Duodenal mucosa (tissue), 2 donors: ENCODE measurements at regions not wholly inside any gene's neighbourhood (a gene's known extent, or its start where the extent isn't known, plus 50 kb on each side); places are given as distances from the start of the nearest gene placed in this dataset.
A peak's percentile ranks its signal among the peaks of the same experiment; 100 is the strongest.

ENCODE experiments used
- H3K27ac ChIP-seq: one replicate; pipeline ENCODE4 v1.7.0; 2013; ENCODE audit warnings: low read depth, low read length
- H3K27me3 ChIP-seq, 2 donors: one replicate each; pipeline ENCODE4 v1.7.0; 2013; ENCODE audit warnings: low read length in 2 of 2, control low read depth in 1 of 2; ENCODE audit not compliant: insufficient read depth in 2 of 2, control insufficient read depth in 1 of 2
- H3K36me3 ChIP-seq, 2 donors: one replicate each; pipeline ENCODE4 v1.7.0; 2013; ENCODE audit warnings: low read length in 2 of 2, control low read depth in 1 of 2; ENCODE audit not compliant: insufficient read depth in 2 of 2, control insufficient read depth in 1 of 2
- H3K4me1 ChIP-seq, 2 donors: one replicate each; pipeline ENCODE4 v1.7.0; 2013; ENCODE audit warnings: low read length in 2 of 2, control low read depth in 1 of 2; ENCODE audit not compliant: insufficient read depth in 2 of 2, control insufficient read depth in 1 of 2
- H3K4me3 ChIP-seq, 2 donors: one replicate each; pipeline ENCODE4 v1.7.0; 2013; ENCODE audit warnings: low read length in 2 of 2, low read depth in 1 of 2
- H3K9ac ChIP-seq, 2 donors: one replicate each; pipeline ENCODE4 v1.7.0; 2013; ENCODE audit warnings: low read length in 2 of 2, low read depth in 1 of 2
- H3K9me3 ChIP-seq, 2 donors: one replicate each; pipeline ENCODE4 v1.7.0; 2013; ENCODE audit warnings: low read length in 2 of 2, control low read depth in 1 of 2; ENCODE audit not compliant: control insufficient read depth in 1 of 2

DNA sequence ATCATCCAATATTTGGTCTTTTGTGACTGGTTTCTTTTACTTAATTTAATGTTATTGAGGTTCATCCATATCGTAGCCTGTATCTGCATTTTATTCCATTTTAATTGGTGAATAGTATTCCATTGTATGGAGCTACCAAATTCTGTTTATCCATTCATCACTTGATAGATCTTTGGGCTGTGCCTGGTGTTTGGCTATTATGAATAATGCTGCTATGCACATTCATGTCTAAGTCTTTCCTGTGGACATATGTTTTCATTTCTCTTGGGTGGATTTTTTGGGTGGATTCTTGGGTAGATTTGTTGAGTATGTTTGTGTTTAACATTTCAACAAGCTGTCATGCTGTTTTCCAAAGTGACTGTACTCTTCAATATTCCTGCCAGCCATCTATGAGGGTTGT lies 52.5 kb upstream of the NEDD4L start:
- H3K27ac ChIP-seq, result no peak overlapping the region
- no peak overlapping the region for H3K9ac ChIP-seq
- H3K9me3 ChIP-seq, result no peaks in the 10 kb centered on the region
- no peaks in the 10 kb centered on the region for H3K4me1 ChIP-seq
- no peak overlapping the region for H3K4me3 ChIP-seq
- no peaks in the 10 kb centered on the region for H3K27me3 ChIP-seq
- no peaks in the 10 kb centered on the region for H3K36me3 ChIP-seq

DNA sequence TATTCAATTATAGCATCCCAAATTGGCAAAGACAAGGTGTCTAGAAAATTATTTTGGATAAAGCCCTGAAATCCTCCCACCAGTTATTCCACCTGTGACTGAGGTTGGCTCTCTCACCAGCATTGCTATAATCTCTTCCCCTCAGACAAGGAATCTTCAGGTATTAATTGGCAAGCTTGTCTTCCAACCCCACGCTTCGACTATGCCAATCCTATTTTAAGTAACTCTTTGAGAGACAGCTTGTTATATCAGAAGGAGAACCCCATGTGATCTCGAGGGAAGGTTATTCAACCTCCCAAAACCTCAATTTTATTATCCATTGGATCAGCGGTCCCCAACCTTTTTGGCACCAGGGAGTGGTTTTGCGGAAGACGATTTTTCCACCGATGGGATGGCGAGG lies 54.5 kb upstream of the NEDD4L start:
- H3K27ac ChIP-seq, result no peak overlapping the region
- no peak overlapping the region for H3K9ac ChIP-seq
- no peak overlapping the region for H3K4me3 ChIP-seq
- H3K9me3 ChIP-seq, result no peaks in the 10 kb centered on the region
- H3K4me1 ChIP-seq, result no peaks in the 10 kb centered on the region
- no peaks in the 10 kb centered on the region for H3K36me3 ChIP-seq
- H3K27me3 ChIP-seq, result no peaks in the 10 kb centered on the region

DNA sequence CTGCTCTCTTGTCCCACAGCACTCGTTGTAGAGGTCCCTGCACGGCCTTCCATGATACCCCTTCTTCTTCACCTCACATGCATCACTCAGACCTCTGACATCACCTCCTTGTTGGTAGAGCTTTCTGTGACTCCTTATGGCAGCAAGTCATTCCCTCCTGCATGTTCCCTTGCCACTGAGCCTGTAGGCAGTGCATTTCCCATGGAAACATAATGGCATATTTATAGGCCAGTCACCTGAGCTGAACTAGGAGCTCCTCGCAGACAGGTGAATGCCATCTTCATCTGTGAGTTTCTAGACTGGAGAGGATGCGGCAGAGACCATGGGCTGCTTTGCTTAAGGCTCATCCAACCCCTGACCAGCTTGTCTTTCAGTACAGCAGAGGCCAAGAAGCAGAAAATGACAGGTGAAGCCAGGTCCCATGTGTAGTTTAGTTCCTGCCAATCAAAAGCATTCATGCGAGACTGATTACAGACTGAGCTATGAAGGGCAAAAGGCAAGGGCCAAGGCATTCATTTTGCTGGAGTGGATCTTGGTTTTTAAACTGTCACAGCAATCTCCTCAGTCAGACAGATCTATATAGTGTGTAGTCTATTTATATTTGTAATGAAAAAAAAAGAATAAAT lies 59.4 kb upstream of the NEDD4L start:
- H3K4me3 ChIP-seq, result no peak overlapping the region
- no peaks in the 10 kb centered on the region for H3K9me3 ChIP-seq
- no peak overlapping the region for H3K9ac ChIP-seq
- H3K27me3 ChIP-seq, result no peaks in the 10 kb centered on the region
- peaks cover 0 to 8% of the 10 kb centered on the region in 2 donors for H3K4me1 ChIP-seq
- H3K36me3 ChIP-seq, result no peaks in the 10 kb centered on the region
- no peak overlapping the region for H3K27ac ChIP-seq

DNA sequence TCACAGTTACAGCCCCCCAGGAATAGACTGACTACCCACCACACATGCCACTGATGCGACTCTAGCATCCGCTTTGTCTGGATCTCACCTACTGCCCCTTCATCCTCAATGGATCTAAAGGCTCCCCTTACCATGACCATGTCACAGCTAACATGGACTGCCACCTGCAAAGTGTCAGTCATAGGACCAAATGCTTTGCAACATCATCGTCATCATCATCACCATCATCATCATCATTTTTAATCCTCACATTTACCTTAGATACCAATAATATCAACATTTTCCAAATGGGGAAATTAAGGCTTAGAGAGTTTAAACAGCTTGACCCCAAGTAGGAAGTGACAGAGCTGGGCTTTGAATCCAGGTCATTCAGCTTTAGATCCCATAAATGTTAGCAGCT lies 60.1 kb upstream of the NEDD4L start:
- H3K27ac ChIP-seq, result no peak overlapping the region
- no peaks in the 10 kb centered on the region for H3K27me3 ChIP-seq
- H3K4me3 ChIP-seq, result no peak overlapping the region
- H3K9ac ChIP-seq, result no peak overlapping the region
- H3K36me3 ChIP-seq, result no peaks in the 10 kb centered on the region
- no peaks in the 10 kb centered on the region for H3K9me3 ChIP-seq
- H3K4me1 ChIP-seq, result peaks cover 0 to 8% of the 10 kb centered on the region in 2 donors

DNA sequence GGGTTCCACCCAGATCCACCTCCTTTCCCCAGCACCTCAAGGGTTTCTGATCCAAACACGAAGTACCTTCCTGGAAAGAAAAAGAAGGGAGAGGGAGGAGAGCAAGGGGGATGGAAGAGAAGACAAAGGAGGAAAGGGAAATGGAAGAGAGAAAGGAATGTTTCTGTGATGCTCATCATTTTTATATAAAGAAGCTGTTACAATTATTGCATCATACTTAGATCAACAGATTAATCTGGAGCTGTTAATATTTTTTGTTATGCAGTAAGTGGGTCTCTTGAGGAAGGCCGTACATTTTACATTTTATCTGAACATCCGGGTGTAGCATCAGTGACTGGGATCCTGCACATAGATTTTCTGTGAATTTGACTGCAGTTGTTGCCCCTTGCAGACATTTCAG lies 60.6 kb upstream of the NEDD4L start:
- Histone ChIP-seq H3K27ac (no peak overlapping the region), H3K4me1 (peaks cover 0 to 8% of the 10 kb centered on the region in 2 donors), H3K27me3 (no peaks in the 10 kb centered on the region), H3K9me3 (no peaks in the 10 kb centered on the region), H3K36me3 (no peaks in the 10 kb centered on the region), H3K9ac (no peak overlapping the region), H3K4me3 (no peak overlapping the region)

DNA sequence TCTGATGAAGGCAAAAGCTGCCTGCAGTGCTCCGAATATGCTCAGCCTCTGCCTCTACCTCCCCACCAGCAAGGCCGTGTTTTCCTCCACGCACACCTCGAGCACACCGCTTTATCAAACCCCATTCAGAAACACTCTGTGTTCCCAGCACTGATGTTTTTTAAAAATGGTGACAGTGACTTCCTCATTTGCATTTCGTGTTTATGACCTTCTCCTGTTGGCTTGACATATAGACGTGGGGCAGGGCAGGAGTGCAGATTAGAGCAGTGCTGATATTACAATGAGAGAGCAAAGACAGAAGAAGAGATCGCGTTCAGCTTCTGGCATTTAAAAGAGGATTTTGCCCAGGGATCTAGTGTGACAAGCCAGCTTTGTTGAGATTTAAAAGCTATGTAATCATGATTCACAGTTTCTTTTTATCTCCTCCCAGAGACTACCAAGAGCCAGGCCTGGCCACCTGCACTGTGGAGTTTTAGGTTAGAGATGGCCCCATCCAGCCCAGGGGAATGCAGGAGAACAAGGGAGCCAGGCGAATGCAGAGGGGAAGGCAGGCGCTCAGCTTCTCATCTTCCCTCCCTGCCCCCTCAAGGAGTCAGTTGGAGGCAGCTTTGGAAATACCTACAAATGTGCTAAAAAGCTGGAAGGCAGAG lies 61.5 kb upstream of the NEDD4L start:
- Histone ChIP-seq H3K27me3 (no peaks in the 10 kb centered on the region), H3K4me1 (peaks cover 0 to 11% of the 10 kb centered on the region in 2 donors), H3K9ac (no peak overlapping the region), H3K9me3 (no peaks in the 10 kb centered on the region), H3K27ac (no peak overlapping the region), H3K36me3 (no peaks in the 10 kb centered on the region), H3K4me3 (no peak overlapping the region)

DNA sequence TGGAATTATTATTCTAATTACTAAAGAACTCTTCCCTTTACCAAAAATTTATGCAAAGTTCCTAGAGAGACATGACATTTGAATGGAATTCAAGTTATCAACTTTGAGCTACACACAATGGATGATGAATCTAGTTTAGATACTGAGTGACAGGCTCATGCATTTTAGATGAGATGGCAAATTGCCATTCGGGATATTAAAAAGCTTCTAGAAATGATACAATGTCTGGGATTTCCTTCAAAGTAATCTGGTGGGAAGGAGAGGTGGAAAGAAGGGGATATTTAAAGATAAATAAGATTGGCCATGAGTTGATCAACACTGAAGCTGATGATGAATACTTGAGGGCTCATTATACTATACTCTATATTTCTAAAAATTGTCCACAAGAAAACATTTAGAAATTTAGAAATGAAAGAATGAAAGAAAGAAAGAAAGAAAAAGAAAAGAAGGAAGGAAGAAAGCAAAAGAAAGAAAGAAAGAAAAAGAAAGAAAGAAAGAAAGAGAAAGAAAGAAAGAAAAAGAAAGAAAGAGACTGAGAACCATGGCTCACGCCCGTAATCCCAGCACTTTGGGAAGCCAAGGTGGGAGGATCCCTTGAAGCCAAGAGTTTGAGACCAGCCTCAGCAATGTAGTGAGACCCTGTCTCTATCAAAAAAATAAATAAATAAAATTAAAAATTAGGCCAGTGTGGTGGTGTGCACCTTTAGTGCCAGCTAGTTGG lies 62.6 kb upstream of the NEDD4L start:
- Histone ChIP-seq H3K4me1 (peaks cover 4 to 16% of the 10 kb centered on the region in 2 donors), H3K9ac (no peak overlapping the region), H3K36me3 (no peaks in the 10 kb centered on the region), H3K27ac (no peak overlapping the region), H3K9me3 (no peaks in the 10 kb centered on the region), H3K4me3 (no peak overlapping the region), H3K27me3 (no peaks in the 10 kb centered on the region)

DNA sequence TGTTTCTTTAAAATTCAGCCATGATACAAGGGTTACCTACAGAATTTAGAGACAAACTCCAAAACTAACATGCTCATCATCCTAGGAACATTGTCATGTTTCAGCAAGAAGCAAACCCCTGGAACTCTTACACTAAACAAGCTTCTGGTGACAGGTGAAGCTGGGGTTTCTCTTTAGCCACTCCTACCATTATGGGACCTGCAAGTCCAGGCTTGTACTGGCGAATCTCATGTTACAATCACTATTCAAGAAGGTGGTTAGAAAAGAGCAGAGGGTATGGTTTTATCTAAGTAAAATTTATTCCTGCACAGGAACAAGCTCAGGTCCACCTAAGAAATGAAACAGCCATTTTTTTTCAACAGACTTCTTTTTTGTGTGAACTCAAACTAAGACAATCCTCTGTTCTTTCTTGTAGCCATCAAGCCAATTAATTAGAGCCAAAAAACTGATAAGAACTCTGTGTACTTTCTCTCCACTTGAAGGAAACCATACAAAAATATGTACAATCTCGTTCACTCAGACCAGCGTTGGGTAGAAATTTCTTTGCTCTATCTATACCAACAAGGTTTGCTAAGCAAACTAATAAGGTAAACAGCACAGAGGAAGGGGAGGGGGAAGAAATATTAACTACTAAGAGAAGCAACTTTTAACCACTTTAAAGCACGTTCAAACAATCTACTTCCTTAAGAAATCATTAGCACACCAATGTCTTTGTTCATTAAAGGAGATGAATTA lies 63.3 kb upstream of the NEDD4L start:
- H3K36me3 ChIP-seq, result no peaks in the 10 kb centered on the region
- H3K4me1 ChIP-seq, result peaks cover 11 to 19% of the 10 kb centered on the region in 2 donors
- no peak overlapping the region for H3K4me3 ChIP-seq
- no peaks in the 10 kb centered on the region for H3K9me3 ChIP-seq
- H3K27ac ChIP-seq, result no peak overlapping the region
- H3K9ac ChIP-seq, result no peak overlapping the region
- H3K27me3 ChIP-seq, result no peaks in the 10 kb centered on the region

DNA sequence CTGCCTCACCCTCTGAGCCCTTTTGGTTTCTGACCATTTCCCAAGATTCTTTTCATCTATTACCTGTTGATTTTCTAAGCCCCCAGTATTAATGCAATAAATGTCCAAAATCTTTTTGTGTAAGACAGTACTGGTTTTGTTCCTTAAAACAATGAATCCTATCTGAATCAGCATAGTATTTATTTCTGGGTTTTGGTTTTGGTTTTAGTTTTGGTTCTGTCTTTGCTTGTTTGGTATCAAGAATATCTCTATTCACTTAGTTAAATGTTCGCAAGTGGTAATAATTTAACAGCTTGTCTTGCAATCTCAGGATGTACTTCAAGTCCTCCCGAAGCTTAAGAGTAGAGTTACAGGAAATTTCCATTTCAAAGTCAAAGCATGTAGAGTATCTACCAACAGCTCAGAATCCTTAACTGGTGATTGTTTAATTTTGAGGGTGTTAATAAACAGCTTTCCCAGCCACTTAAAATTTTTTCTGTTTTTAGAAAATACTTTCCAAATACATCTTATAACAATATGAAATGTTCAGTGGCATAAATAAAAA lies 67.7 kb upstream of the NEDD4L start:
- H3K4me1 ChIP-seq, result peaks cover 13 to 23% of the 10 kb centered on the region in 2 donors
- H3K36me3 ChIP-seq, result no peaks in the 10 kb centered on the region
- no peaks in the 10 kb centered on the region for H3K9me3 ChIP-seq
- peak overlapping the region in 1 of 2 donors; percentile 5 for H3K9ac ChIP-seq
- H3K27me3 ChIP-seq, result no peaks in the 10 kb centered on the region
- peak overlapping the region; percentile 37 for H3K4me3 ChIP-seq
- H3K27ac ChIP-seq, result peak overlapping the region; percentile 39
